ENCODE measurements at regions not wholly inside any gene's neighbourhood (a gene's known extent, or its start where the extent isn't known, plus 50 kb on each side); places are given as distances from the start of the nearest gene placed in this dataset.
"Not testable (repeated sequence)": the region's sequence is repeated elsewhere in the genome, so short reads cannot be mapped to it uniquely, and the experiment has no call there.

- WGBS, 2 donors = no CpG with 5 or more reads among the region's 1 CpG
- H3K27me3 ChIP-seq; ATAC-seq; H3K36me3 ChIP-seq (replicated peaks in 1 of 2; ENCODE audit: insufficient read depth in 1 of 2, low read depth in 2 of 2); DNase-seq; H3K27ac ChIP-seq; intact Hi-C loops (cut with DNase I); H3K9me3 ChIP-seq; H3K4me3 ChIP-seq; H3K4me1 ChIP-seq: not testable (repeated sequence)
These were observed 302.1 kb downstream of the PCDH11X start for GRCh38 chrX:92081250-92081649.

- ATAC-seq; intact Hi-C loops (cut with DNase I): not testable (repeated sequence)
- 7 to 37% methylated on average over 2 of the region's 2 CpGs for WGBS, 2 donors
These were observed 311.6 kb downstream of the PCDH11X start for GRCh38 chrX:92090756-92091155.

GRCh38 chrX:92098136-92098535, 319.0 kb downstream of the PCDH11X start:
- ATAC-seq; H3K27ac ChIP-seq; intact Hi-C loops (cut with DNase I); H3K27me3 ChIP-seq; H3K4me1 ChIP-seq; DNase-seq; H3K4me3 ChIP-seq; H3K9me3 ChIP-seq; H3K36me3 ChIP-seq (replicated peaks in 1 of 2; ENCODE audit: insufficient read depth in 1 of 2, low read depth in 2 of 2): not testable (repeated sequence)
- 47 to 58% methylated on average over 2 of the region's 2 CpGs for WGBS, 2 donors

More at GRCh38 chrX:92090756-92091155, 311.6 kb downstream of the PCDH11X start:
- H3K4me3 ChIP-seq; H3K36me3 ChIP-seq (replicated peaks in 1 of 2; ENCODE audit: insufficient read depth in 1 of 2, low read depth in 2 of 2); DNase-seq; H3K4me1 ChIP-seq; H3K9me3 ChIP-seq; H3K27me3 ChIP-seq; H3K27ac ChIP-seq: not testable (repeated sequence)

GRCh38 chrX:92100095-92100494, 320.9 kb downstream of the PCDH11X start:
- H3K27me3 ChIP-seq; ATAC-seq; H3K36me3 ChIP-seq (replicated peaks in 1 of 2; ENCODE audit: insufficient read depth in 1 of 2, low read depth in 2 of 2); intact Hi-C loops (cut with DNase I); H3K4me3 ChIP-seq; H3K27ac ChIP-seq; H3K4me1 ChIP-seq; DNase-seq; H3K9me3 ChIP-seq: not testable (repeated sequence)
- WGBS, 2 donors = 39 to 53% methylated on average over 6 to 7 of the region's 7 CpGs

- H3K27ac ChIP-seq; H3K36me3 ChIP-seq (replicated peaks in 1 of 2; ENCODE audit: insufficient read depth in 1 of 2, low read depth in 2 of 2); H3K4me3 ChIP-seq; H3K4me1 ChIP-seq; H3K9me3 ChIP-seq; intact Hi-C loops (cut with DNase I); DNase-seq; ATAC-seq; H3K27me3 ChIP-seq: not testable (repeated sequence)
- WGBS, 2 donors = 44 to 63% methylated on average over 2 to 3 of the region's 3 CpGs
These were observed 326.5 kb downstream of the PCDH11X start for GRCh38 chrX:92105693-92106092.

GRCh38 chrX:92106671-92107070, 327.5 kb downstream of the PCDH11X start:
- H3K9me3 ChIP-seq; DNase-seq; ATAC-seq; H3K27ac ChIP-seq; intact Hi-C loops (cut with DNase I); H3K4me1 ChIP-seq; H3K4me3 ChIP-seq; H3K36me3 ChIP-seq (replicated peaks in 1 of 2; ENCODE audit: insufficient read depth in 1 of 2, low read depth in 2 of 2); H3K27me3 ChIP-seq: not testable (repeated sequence)
- WGBS, 2 donors = 0 to 10% methylated on average over 1 of the region's 1 CpG

- H3K4me3 ChIP-seq; DNase-seq; H3K4me1 ChIP-seq; H3K36me3 ChIP-seq (replicated peaks in 1 of 2; ENCODE audit: insufficient read depth in 1 of 2, low read depth in 2 of 2); H3K27me3 ChIP-seq; intact Hi-C loops (cut with DNase I); ATAC-seq; H3K27ac ChIP-seq; H3K9me3 ChIP-seq: not testable (repeated sequence)
- WGBS, 2 donors = 27 to 46% methylated on average over 2 of the region's 4 CpGs
These were observed 331.3 kb downstream of the PCDH11X start for GRCh38 chrX:92110410-92110911.

- ATAC-seq; H3K4me1 ChIP-seq; DNase-seq; H3K36me3 ChIP-seq (replicated peaks in 1 of 2; ENCODE audit: insufficient read depth in 1 of 2, low read depth in 2 of 2); H3K27me3 ChIP-seq; H3K4me3 ChIP-seq; H3K27ac ChIP-seq; H3K9me3 ChIP-seq; intact Hi-C loops (cut with DNase I): not testable (repeated sequence)
- 63 to 66% methylated on average over 3 of the region's 3 CpGs for WGBS, 2 donors
These were observed 338.5 kb downstream of the PCDH11X start for GRCh38 chrX:92117701-92118100.

GRCh38 chrX:92163035-92163434, 383.9 kb downstream of the PCDH11X start:
- WGBS, 2 donors = no CpG with 5 or more reads among the region's 8 CpGs
- intact Hi-C loops (cut with DNase I); H3K36me3 ChIP-seq (replicated peaks in 1 of 2; ENCODE audit: insufficient read depth in 1 of 2, low read depth in 2 of 2); H3K27ac ChIP-seq; H3K4me1 ChIP-seq; H3K4me3 ChIP-seq; ATAC-seq; H3K9me3 ChIP-seq; DNase-seq; H3K27me3 ChIP-seq: not testable (repeated sequence)

Measured in body of pancreas (tissue), 4 donors.